ENCODE measurements at regions not wholly inside any gene's neighbourhood (a gene's known extent, or its start where the extent isn't known, plus 50 kb on each side); places are given as distances from the start of the nearest gene placed in this dataset.

DNA sequence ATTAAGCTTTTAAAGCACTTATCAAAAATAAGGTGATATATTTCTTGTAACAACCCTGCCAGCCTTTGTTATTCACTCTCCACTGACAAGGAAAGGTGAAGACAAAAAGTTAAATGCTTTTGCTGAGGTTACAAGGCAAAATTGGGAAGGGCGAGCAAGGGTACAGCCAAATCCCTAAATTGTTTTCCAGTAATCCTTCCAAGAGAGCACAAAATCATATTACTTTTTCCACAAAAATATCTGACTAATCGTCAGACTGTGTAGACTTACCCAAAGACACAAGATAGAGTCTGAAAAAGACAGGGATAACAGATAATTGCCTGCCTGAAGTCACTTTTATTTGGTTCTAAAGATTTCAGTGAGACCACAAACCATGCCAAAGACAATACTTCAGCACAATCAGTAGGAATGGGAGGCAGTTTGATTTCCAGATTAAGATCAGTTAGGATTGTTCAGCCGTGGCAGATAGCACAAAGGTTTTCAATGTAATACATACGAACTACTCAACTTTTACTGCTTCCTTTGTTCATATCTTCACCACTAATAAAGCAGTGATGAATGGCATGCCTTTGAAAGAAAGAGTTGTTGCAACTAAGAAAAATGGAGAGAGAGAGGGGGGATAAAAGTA, 383.8 kb upstream of the TUSC1 start:
- intact Hi-C loops (cut with DNase I): no loop called here
- no peak for DNase-seq (ENCODE audit: low spot score)

DNA sequence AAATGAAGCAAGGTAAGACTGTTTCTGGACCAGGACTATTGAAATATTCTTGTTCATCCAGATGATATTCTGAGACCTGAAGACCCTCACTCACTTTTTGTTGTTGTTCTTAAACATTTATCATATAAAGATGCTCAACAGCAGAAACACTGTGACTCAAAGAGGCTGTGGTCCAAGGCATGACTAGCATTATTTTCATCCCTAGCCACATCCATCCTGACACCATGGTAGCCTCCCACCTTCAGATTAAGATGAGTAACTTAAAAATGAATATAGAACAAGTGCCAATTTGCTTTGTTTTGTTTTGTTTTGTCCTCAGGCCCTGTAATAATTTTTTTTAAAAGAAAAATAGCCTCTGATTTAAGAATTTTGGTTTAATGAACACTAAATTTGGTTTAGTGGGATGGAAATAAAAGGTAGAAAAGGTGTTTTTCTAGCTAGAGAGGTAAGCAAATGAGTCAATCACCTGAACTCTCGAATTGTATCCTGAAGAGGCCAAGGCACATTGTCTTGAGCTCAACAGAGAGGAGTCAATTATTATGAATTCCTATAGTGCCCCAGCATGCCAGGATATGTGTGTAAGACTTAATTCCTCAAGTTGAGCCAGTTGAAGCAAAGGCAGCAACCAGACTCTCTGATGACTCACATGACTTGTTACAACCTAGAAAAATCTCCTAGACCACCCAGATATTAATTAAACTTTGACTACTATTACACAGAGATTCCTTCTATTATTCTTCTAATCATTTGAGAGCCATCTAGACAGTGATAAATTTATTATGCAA, 380.1 kb upstream of the TUSC1 start:
- no peak for DNase-seq (ENCODE audit: low spot score)
- intact Hi-C loops (cut with DNase I): loop anchor here in 1 of 2 donors (10.0 kb wide), 1 partner anchor 754 kb away; no protein-coding TSS in a partner anchor

- no peak for DNase-seq (ENCODE audit: low spot score)
- intact Hi-C loops (cut with DNase I): loop anchor here in 1 of 2 donors (10.0 kb wide), 1 partner anchor 752 kb away; no protein-coding TSS in a partner anchor
Measured at GRCh38 chr9:26057050-26057449, 378.8 kb upstream of the TUSC1 start.

DNA sequence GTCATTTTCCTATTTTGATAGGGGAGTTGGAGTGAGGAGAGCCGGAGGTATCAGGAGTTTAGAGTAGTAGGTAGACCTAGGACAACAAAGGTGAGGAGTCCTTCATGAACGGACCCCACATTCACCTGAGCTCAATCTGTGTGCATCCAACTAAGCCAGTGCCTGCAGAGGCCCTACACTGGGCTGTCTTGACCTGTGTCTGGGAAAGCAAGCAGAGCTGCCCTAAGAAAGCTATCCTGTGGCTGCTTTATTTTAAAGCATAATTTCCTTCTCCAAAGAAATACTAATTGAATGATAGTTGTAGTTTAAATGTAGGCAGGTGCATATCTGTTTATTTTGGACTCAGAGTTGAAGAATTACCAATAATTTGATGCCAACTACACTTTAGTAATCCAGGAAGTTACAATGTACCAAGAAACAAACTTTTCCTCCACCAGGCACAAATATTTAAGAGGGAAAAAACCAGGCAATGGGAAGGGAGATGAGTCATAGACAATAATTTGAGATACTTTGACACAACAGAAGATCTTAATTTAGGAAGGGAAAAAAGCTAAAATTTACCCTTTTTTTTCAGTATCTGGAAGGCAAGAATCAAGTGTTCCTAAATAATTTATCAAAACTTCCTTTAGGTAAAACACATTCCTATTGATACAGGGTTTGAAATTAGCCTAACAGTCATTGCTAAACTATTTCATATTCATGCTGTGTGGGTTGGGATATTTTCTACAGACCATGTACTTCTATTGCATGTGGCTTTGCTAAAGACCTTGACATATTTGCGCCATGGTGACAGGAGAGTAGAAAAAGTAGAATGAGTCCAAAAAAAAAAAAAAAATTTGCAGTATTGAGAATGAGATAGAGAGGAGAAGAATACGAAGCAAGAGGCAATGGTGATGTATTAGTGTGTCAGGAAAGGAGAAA, 376.6 kb upstream of the TUSC1 start:
- no peak for DNase-seq (ENCODE audit: low spot score)
- intact Hi-C loops (cut with DNase I): loop anchor here in 1 of 2 donors (5.0 to 10.0 kb wide), 2 partner anchors 750 to 1143 kb away; no protein-coding TSS in a partner anchor

DNA sequence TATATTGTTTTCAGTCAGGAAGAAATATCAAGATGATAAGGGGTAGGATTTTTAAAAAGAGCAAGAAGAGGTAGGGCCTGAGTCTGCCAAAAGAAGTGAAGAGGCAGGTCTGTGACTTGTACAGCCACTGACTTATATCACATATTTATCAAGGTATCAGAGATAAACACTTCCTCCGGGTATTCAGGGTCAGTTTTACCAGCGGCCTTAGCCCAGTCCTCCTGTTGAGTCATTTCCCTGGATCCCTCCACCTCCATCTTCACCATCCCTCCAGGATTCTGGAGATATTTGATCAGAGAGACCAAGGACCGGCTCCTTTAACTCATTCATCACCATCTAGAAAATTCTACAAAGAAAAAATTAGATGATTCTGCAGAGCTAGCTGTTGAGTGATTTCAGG, 375.7 kb upstream of the TUSC1 start:
- intact Hi-C loops (cut with DNase I): loop anchor here in 1 of 2 donors (5.0 to 10.0 kb wide), 2 partner anchors 749 to 1142 kb away; no protein-coding TSS in a partner anchor
- DNase-seq (ENCODE audit: low spot score): no peak

DNA sequence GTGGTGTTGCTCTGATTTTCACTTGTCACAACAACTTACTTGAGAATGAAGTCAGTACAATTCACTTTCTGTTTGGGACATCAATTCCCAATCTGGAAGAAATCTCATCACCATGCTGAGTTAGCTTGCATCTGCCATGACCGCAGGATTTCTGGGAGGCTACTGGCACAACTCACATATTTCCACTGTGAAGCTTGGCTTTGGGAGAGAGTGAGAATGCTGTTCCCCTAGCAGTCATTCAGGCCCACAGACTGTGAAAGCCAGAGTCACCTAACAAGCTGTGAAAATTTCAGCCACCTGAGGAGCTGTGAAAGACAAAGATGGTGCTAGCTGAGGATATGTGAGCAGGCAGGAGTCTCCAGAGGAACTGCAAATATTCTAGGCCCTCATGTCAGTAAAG, 365.2 kb upstream of the TUSC1 start:
- intact Hi-C loops (cut with DNase I): no loop called here
- no peak for DNase-seq (ENCODE audit: low spot score)

GRCh38 chr9:26034786-26035185, 356.5 kb upstream of the TUSC1 start:
- intact Hi-C loops (cut with DNase I): no loop called here
- DNase-seq (ENCODE audit: low spot score): no peak

GRCh38 chr9:26033336-26033735, 355.1 kb upstream of the TUSC1 start:
- intact Hi-C loops (cut with DNase I): no loop called here
- DNase-seq (ENCODE audit: low spot score): no peak

GRCh38 chr9:26026423-26027100, 348.3 kb upstream of the TUSC1 start:
- DNase-seq (ENCODE audit: low spot score): no peak
- intact Hi-C loops (cut with DNase I): no loop called here

DNA sequence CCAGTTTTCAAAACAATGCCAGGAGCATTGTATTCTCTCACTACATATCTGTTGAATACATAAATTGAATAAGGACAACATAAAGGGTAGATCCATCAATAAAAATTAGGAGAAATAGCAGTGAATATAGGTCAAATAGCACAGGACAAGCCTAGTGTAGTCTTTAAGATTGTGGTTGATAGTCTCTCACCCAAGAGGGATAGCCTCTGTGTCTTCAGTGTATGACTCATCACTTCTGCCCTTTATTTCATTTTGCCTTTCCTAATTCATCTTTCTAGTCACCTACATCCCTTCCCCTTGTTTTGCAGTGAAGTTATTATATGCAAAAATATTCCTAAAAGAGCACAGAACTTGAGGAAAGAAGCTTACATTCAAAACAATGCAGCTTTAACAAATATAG, 335.0 kb upstream of the TUSC1 start:
- intact Hi-C loops (cut with DNase I): no loop called here
- no peak for DNase-seq (ENCODE audit: low spot score)

DNA sequence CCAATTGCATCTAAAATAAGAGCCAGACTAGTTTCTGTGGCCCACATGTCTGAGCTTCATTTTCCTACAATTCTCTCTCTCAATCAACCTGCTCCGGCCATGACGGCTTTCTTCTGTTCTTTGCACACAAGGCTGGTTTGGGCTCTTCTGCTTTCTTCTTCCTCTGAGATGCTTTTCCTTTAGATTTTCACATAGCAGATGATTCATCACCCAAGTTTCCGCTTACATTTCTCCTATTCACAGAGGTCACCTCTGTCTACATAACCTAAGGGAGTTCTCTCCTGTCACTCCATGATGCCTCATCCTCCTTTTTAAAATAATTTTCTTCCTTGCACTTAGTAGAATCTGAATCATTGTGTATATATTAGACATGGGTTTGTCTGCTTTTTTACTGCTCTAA, 334.6 kb upstream of the TUSC1 start:
- intact Hi-C loops (cut with DNase I): no loop called here
- no peak for DNase-seq (ENCODE audit: low spot score)

- DNase-seq (ENCODE audit: low spot score): no peak
- intact Hi-C loops (cut with DNase I): no loop called here
Measured at GRCh38 chr9:25994605-25995004, 316.4 kb upstream of the TUSC1 start.

DNA sequence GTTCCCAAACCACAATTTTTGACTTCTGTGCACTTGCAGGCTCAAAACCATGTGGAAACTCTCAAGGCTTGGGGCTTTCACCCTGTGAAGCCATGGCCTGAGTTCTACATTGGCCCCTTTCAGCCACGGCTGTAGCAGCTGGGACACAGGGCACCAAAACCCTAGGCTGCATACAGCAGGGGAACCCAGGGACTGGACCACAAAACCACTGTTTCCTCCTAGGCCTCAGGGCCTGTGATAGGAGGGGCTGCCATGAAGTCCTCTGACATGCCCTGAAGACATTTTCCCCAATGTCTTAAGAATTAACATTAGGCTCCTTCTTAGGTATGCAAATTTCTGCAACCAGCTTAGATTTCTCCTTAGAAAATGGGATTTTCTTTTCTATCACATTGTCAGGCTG, 312.1 kb upstream of the TUSC1 start:
- no peak for DNase-seq (ENCODE audit: low spot score)
- intact Hi-C loops (cut with DNase I): no loop called here

DNA sequence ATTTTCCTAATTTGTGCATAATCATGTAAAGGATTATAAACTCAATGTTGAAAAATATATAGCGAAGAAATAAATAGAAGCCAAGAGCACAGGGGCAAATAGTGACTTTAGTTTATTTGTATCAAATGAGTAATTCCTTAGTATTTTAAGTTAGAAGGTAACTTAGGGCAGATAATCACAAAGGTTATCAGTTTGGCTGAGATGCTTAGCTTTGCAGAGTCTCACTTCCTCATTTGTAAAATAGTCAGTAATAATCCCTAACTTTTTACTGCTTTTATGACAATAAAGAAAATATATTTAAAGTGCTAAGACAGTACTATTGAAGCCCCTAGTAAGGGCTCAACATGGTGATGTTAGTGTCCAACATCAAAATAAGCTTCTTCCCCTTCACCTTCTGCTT, 297.4 kb upstream of the TUSC1 start:
- intact Hi-C loops (cut with DNase I): no loop called here
- no peak for DNase-seq (ENCODE audit: low spot score)

DNA sequence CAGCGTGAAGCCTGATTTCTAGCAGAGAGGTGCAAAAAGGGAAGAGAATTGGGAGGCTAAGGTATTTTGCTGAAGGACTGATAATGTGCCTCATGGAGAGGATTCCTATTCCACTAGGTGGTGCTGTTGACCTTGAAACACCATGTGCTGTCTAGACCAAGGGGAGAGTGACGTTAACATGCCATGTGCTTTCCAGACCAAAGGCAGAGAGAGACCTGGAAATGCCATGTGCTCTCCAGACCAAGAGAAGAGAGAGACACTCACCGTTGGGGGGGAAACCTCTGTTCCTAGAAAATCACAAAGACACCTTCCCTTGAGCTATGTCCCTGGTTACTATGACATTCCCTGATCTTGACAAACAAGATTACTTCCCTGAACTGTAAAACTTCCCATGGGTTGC, 286.0 kb upstream of the TUSC1 start:
- DNase-seq (ENCODE audit: low spot score): no peak
- intact Hi-C loops (cut with DNase I): no loop called here

DNA sequence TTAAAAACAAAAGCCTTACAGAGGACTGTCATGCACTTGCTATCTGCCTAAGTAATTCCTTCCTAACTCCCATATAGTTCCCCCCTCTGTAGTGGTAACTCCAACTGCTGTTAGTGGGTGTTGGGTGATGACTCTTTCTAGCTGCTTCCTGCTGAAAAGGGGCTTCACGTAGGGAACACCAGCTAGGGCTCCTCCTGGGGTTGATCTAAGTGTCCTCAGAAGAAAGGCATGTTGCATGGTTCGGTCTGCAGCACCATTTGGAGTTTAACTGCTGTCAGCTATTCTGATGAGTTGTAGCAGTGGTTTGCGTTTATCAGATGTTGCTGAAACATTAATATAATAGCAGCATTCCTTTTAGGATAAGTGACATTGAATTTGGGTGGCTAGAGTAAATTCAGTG, 281.9 kb upstream of the TUSC1 start:
- no peak for DNase-seq (ENCODE audit: low spot score)
- intact Hi-C loops (cut with DNase I): no loop called here

DNA sequence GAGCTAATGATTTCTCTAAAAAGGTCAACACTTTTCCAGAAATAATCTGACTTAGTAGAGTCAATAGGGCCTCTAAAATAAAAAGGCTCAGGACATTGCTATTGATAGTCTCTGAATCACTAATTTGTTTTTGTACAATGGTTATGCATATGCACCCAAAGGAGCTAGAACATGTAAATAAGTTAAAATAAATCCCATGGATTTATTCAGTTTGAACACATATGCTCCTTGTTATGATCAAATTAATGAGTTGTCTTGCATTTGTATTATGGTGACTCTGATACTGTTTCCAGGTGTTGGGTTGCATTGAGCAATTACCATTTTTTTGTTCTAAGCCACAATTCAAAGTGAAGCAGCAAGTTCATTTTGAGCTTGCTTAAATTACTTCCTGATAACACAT, 276.0 kb upstream of the TUSC1 start:
- DNase-seq (ENCODE audit: low spot score): no peak
- intact Hi-C loops (cut with DNase I): no loop called here

DNA sequence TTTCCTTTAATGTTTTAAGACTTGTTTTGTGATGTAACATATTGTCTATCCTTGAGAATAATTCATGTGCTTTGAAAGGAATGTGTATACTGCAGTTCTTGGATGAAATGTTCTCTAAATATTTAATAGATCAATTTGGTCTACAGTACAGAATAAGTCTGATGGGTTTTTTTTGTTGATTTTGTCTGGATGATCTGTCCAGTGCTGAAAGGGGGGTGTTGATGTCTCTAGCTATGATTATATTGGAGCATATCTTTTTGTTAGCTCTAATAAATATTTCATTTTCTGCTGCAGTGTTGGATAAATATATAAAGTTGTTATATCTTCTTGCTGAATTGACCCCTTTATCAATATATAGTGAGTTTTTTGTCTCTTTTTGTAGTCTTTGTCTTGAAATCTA, 269.9 kb upstream of the TUSC1 start:
- no peak for DNase-seq (ENCODE audit: low spot score)
- intact Hi-C loops (cut with DNase I): no loop called here

- DNase-seq (ENCODE audit: low spot score): no peak
- intact Hi-C loops (cut with DNase I): no loop called here
Measured at GRCh38 chr9:25939126-25939525, 260.9 kb upstream of the TUSC1 start.
